SHP77 treated with DMSO at 0.1 percent for 48 hours (cell line): ENCODE measurements at regions not wholly inside any gene's neighbourhood (a gene's known extent, or its start where the extent isn't known, plus 50 kb on each side); places are given as distances from the start of the nearest gene placed in this dataset.
"Not testable (repeated sequence)": the region's sequence is repeated elsewhere in the genome, so short reads cannot be mapped to it uniquely, and the experiment has no call there.

Experiments used
- DNase-seq: peaks from one replicate; lab custom pipeline; 2025; lab: John Stamatoyannopoulos, UW

DNA sequence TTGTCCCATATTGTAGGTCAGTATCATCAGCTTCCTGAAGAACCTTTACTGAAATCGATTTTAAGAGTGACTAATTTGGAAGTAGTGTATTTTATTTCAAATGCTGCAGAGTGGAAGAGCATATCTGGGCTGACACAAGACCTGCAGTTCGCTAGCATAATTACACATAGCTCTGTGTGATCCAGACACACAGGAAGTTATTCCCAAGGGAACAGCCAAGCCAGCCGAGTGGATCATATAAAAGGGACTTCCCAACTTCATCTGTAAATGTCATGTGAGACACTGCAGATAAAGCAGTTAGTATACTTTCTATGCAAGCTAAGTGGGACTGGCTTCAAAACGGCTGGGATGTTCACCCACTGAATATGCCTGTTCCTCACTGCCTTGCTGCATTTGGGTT is 760.4 kb downstream of the SLITRK1 start:
- no peak for DNase-seq

DNA sequence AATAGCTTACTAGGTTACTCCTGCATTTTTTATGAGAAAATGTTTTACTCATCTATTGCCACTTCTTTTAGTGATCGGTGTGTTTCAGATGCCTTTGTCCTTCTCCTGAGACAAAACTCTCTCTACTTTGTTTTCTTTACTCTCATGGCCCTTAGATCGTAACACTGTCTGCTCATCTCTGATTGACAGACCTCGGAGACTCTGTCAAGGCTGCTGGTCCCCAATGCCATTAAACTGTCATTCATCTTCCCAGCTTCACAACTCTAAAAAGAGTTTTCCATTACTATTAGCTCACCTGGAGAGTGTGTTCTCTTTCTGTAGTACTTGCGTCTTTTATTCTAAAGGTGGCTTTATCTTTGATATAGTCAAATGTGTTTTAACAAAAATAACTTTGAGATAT is 765.2 kb downstream of the SLITRK1 start:
- DNase-seq = no peak

- not testable (repeated sequence) for DNase-seq
Observed at GRCh38 chr13:83101574-83102247, 780.6 kb downstream of the SLITRK1 start.

- no peak for DNase-seq
Observed at GRCh38 chr13:83100237-83100636, 782.0 kb downstream of the SLITRK1 start.

DNA sequence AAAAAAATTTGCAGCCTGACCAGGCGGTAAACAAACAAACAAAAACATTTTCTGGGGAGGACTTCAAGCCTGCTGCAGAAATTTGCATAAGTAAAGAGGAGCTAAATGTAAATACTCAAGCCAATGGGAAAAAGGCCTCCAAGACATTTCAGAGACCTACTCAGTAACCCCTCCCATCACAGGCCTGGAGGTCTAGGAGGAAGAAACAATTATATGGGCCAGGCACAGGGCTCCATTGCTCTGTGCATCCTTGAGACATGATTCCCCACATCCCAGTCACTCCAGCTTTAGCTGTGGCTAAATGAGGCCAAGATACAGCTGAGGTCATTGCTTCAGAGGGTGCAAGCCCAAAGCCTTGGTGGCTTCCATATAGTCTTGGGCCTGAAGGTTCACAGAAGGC is 793.4 kb downstream of the SLITRK1 start:
- no peak for DNase-seq

- DNase-seq = no peak
Observed at GRCh38 chr13:83086948-83087347, 795.3 kb downstream of the SLITRK1 start.

GRCh38 chr13:83086088-83086487 is 796.2 kb downstream of the SLITRK1 start:
- no peak for DNase-seq

GRCh38 chr13:83085186-83085900 is 796.9 kb downstream of the SLITRK1 start:
- DNase-seq = no peak

- DNase-seq = no peak
Observed at GRCh38 chr13:83077499-83077898, 804.8 kb downstream of the SLITRK1 start.

GRCh38 chr13:83073930-83074329 is 808.3 kb downstream of the SLITRK1 start:
- not testable (repeated sequence) for DNase-seq

DNA sequence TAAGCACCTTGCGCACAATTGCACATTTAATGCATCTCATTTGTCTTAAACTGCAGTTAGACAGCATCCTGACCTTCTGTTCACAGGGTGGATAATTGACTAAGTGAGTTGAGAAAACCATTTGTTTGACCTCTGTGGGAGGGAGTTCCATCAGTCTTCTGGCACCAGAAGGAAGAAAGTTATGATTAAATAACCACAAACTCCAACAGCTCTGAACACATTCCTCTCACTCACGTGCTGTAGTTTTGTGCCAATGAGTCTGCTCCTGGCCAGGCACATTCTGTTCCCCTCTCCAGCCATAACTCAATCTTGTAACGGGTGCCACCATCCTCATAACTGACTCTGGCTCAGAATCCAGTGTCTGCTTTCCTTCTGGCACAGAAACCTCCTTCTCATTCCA is 817.2 kb downstream of the SLITRK1 start:
- no peak for DNase-seq

GRCh38 chr13:83057119-83057518 is 825.2 kb downstream of the SLITRK1 start:
- no peak for DNase-seq

DNA sequence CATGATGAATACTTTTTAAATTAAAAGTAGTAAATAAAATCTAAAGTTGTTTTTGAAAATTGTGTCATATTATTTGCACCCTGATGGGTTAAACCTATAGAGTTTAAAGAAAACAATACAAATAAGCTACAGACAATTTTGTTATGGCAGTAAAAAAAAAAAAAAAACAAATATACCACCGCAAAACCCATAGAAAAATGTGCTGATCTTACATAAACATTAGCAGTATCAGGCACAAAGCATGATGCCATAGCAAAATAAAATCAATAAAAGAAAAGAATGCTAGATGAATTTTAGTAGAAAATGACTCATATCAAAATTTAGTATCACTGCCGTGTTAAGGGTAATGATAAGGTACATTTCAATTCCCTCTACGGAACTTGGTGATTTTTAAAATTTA is 826.0 kb downstream of the SLITRK1 start:
- DNase-seq = no peak

GRCh38 chr13:83048419-83048818 is 833.9 kb downstream of the SLITRK1 start:
- no peak for DNase-seq

GRCh38 chr13:83024955-83025594 is 857.2 kb downstream of the SLITRK1 start:
- no peak for DNase-seq

DNA sequence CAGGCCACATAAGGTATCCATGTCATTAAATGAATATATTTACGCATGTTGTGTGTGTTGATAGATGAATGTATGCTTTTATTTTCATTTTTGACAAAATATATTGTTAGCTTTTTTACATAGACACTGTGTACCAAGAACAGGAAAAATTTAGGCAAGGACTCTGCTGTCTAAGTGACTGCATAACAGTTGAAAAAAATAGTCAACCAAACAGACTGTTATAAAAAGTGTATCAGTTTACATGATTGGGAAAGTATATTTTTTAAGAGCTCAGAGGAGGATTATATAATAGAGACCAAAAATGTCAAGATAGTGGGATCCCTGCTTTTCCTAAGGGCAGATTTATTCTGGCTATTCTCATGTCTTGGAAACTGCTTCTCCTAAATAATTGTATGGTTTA is 858.0 kb downstream of the SLITRK1 start:
- DNase-seq = no peak

GRCh38 chr13:83019986-83020385 is 862.3 kb downstream of the SLITRK1 start:
- no peak for DNase-seq

- no peak for DNase-seq
Observed at GRCh38 chr13:83009987-83010386, 872.3 kb downstream of the SLITRK1 start.

DNA sequence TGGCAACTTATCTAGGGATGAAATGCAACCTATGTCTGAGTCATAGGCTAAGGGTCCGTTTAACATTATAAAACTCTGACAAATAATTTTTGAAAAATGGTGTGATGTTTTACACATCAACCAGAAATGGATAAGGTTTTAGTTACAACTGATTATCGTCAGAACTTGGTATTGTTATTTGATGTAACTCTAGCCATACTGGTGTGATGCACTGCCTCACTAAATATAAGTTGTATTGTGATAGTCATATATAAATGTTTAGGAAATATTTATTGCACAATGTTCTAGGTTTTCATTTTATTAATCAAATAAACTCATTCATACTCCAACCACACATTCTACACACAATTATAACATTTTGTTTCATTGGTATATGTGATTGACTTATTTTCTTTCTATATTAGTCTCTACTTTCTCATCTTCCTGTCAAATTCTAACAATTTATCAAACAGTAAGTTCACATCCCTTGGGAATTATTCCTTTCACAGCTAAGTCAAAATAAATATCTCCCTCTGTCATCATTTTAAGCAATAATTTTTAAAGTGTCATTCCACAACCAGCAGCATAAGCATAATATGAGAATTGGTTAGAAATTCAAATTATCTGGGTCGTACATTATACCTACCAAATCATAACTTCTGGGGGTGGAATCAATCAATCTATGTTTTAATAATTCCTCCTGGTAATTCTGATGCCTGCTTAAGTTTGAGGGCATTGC is 873.9 kb downstream of the SLITRK1 start:
- DNase-seq = no peak

GRCh38 chr13:83007226-83007625 is 875.0 kb downstream of the SLITRK1 start:
- DNase-seq = no peak

GRCh38 chr13:83003185-83003584 is 879.1 kb downstream of the SLITRK1 start:
- DNase-seq = no peak

DNA sequence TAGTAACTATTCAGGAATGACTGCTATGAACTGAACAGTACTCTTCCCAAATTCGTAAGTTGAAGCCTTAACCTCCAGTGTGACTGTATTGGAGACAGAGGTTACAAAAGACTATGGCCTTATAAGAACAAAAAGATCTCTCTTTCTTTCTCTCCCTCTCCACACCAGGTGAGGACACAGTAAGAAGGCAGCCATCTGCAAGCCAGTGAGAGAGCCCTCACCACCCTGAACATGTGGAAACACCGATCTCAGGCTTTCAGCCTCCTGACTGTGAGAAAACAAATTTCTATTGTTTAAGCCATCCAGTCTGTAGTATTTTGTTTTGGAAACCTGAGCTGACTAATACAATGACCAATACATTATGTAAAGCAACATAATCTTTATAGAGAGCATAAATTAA is 888.9 kb downstream of the SLITRK1 start:
- DNase-seq = no peak

- DNase-seq = no peak
Observed at GRCh38 chr13:82976499-82976898, 905.8 kb downstream of the SLITRK1 start.
